GM12878 (cell line): ENCODE measurements at regions not wholly inside any gene's neighbourhood (a gene's known extent, or its start where the extent isn't known, plus 50 kb on each side); places are given as distances from the start of the nearest gene placed in this dataset.

Source experiments
- ATAC-seq: fragments of 200-7000 bp; cut with Tn5 transposase; 3 replicates; pipeline ENCODE4 v1.9.1; 2020; ENCODE audit warnings: mild to moderate bottlenecking, moderate library complexity
- BruUV-seq: library from RNA; stranded (reverse); fragments of 400-500 nt; replicated peaks from 2 replicates; lab custom pipeline; 2021; lab: Mats Ljungman, UMichigan
- CTCF ChIA-PET: fragments of 300-600 bp; sonication (Branson Sonifier 250); formaldehyde crosslinking; extraction: SDS; loops from one replicate; lab custom pipeline; 2021; ENCODE audit warnings: inconsistent platforms; lab: Yijun Ruan, JAX
- POLR2A ChIA-PET: fragments of 350-600 bp; formaldehyde crosslinking; extraction: SDS; loops from one replicate; lab custom pipeline; 2021; ENCODE audit warnings: inconsistent platforms; lab: Charles Lee
- RAD21 ChIA-PET: fragments of 300-600 bp; sonication (Branson Sonifier 250); formaldehyde crosslinking; loops from one replicate; lab custom pipeline; 2023; ENCODE audit warnings: antibody characterized with exemption; ENCODE audit not compliant: unreplicated experiment; lab: Charles Lee
- SMC1A ChIA-PET: fragments of 300-600 bp; sonication (Branson Sonifier 250); formaldehyde crosslinking; loops from one replicate; lab custom pipeline; 2023; ENCODE audit not compliant: unreplicated experiment, uncharacterized antibody; lab: Charles Lee
- DNase-seq: peaks from one replicate; pipeline ENCODE4 v3.0.0-alpha.2; 2011; ENCODE audit warnings: low read depth, low spot score
- FAIRE-seq: peaks from 3 replicates; lab custom pipeline; 2011; peaks lifted over from hg19 to GRCh38; lab: Jason Lieb, UNC
- H2AFZ ChIP-seq: 2 replicates; pipeline ENCODE4 v1.6.0; 2011; ENCODE audit warnings: low read depth, low read length, control low read depth; ENCODE audit not compliant: control insufficient read depth
- H3K27ac ChIP-seq: 2 replicates; pipeline ENCODE4 v1.5.1; 2011; ENCODE audit warnings: control low read depth; ENCODE audit not compliant: control insufficient read depth, insufficient read depth
- H3K27me3 ChIP-seq, 2 experiments: replicated peaks in 1 of 2; 2 replicates each; pipeline versions ENCODE4 v1.6.0 to v1.6.1; 2011; ENCODE audit warnings: low read length in 1 of 2; ENCODE audit not compliant: control insufficient read depth in 2 of 2, insufficient read depth in 2 of 2
- H3K36me3 ChIP-seq, 2 experiments: 2 replicates each; pipeline ENCODE4 v1.5.1; 2011; ENCODE audit warnings: low read length in 1 of 2; ENCODE audit not compliant: control insufficient read depth in 2 of 2, insufficient read depth in 2 of 2
- H3K4me1 ChIP-seq: 2 replicates; pipeline ENCODE4 v1.6.1; 2011; ENCODE audit warnings: mild to moderate bottlenecking, low read length, moderate library complexity, mixed read lengths; ENCODE audit not compliant: control insufficient read depth, insufficient read depth
- H3K4me2 ChIP-seq: 2 replicates; pipeline ENCODE4 v1.6.0; 2011; ENCODE audit warnings: control low read depth; ENCODE audit not compliant: control insufficient read depth, insufficient read depth
- H3K4me3 ChIP-seq: fragments of 200-600 bp; sonication (generic); 2 replicates; pipeline ENCODE4 v1.5.1; 2016
- H3K79me2 ChIP-seq: 2 replicates; pipeline ENCODE4 v1.6.0; 2011; ENCODE audit warnings: low read length; ENCODE audit not compliant: control insufficient read depth, insufficient read depth
- H3K9ac ChIP-seq: 2 replicates; pipeline ENCODE4 v1.8.0; 2011; ENCODE audit warnings: low read length, control low read depth, mixed read lengths; ENCODE audit not compliant: control insufficient read depth, insufficient read depth
- H3K9me3 ChIP-seq: replicated peaks from 3 replicates; pipeline ENCODE4 v1.5.1; 2011; ENCODE audit warnings: mild to moderate bottlenecking, low read length; ENCODE audit not compliant: control insufficient read depth, insufficient read depth
- H4K20me1 ChIP-seq: 2 replicates; pipeline ENCODE4 v1.6.0; 2011; ENCODE audit not compliant: control insufficient read depth, insufficient read depth
- ATF3 ChIP-seq: IDR thresholded peaks from 2 replicates; pipeline ENCODE4 v1.6.1; 2011; ENCODE audit warnings: low read depth, mild to moderate bottlenecking, low read length, moderate library complexity, borderline replicate concordance; ENCODE audit errors: extremely low read depth
- CHD1 ChIP-seq: IDR thresholded peaks from 2 replicates; pipeline ENCODE4 v1.6.1; 2012; ENCODE audit warnings: low read depth, low read length, improper control_type of control experiment
- KAT2A ChIP-seq: conservative IDR thresholded peaks from 2 replicates; pipeline ENCODE4 v1.6.1; 2011; ENCODE audit warnings: low read depth, low read length; ENCODE audit not compliant: control insufficient read depth
- MAX ChIP-seq: IDR thresholded peaks from 2 replicates; pipeline ENCODE4 v1.6.1; 2012; ENCODE audit warnings: low read depth, low read length, improper control_type of control experiment
- NFYB ChIP-seq: IDR thresholded peaks from 2 replicates; pipeline ENCODE4 v1.6.1; 2011; ENCODE audit warnings: low read depth, mild to moderate bottlenecking, low read length, improper control_type of control experiment, moderate library complexity; ENCODE audit not compliant: insufficient read depth
- NR2C1 ChIP-seq: fragments of 450-650 bp; IDR thresholded peaks from 2 replicates; pipeline ENCODE4 v1.6.1; 2017; ENCODE audit warnings: antibody characterized with exemption, mild to moderate bottlenecking, moderate library complexity
- POLR2AphosphoS2 ChIP-seq: IDR thresholded peaks from 2 replicates; pipeline ENCODE4 v1.6.1; 2011; ENCODE audit warnings: low read depth, mild to moderate bottlenecking, low read length, improper control_type of control experiment, moderate library complexity
- POLR2AphosphoS5 ChIP-seq: IDR thresholded peaks from 2 replicates; pipeline ENCODE4 v1.6.1; 2011; ENCODE audit warnings: mild to moderate bottlenecking, low read length, inconsistent platforms
- RUNX3 ChIP-seq: IDR thresholded peaks from 2 replicates; pipeline ENCODE4 v1.6.1; 2012; ENCODE audit warnings: low read length, inconsistent platforms
- SIN3A ChIP-seq: IDR thresholded peaks from 2 replicates; pipeline ENCODE4 v1.6.1; 2012; ENCODE audit warnings: low read depth, low read length, improper control_type of control experiment
- TCF7 ChIP-seq: IDR thresholded peaks from 2 replicates; pipeline ENCODE4 v1.6.1; 2014; ENCODE audit warnings: antibody characterized with exemption, borderline replicate concordance
- ZNF24 ChIP-seq: fragments of 450-650 bp; IDR thresholded peaks from 2 replicates; pipeline ENCODE4 v1.6.1; 2017; ENCODE audit warnings: antibody characterized with exemption, mild to moderate bottlenecking
- ZNF592 ChIP-seq: fragments of 450-650 bp; IDR thresholded peaks from 2 replicates; pipeline ENCODE4 v1.6.1; 2017; ENCODE audit warnings: mild to moderate bottlenecking, moderate library complexity
- WGBS: methylation state at CpG from one replicate; pipeline ENCODE4 v1.1.6; 2016; ENCODE audit warnings: low lambda C conversion rate; ENCODE audit not compliant: insufficient replicate concordance, insufficient coverage; ENCODE audit errors: missing lambda C conversion rate; 5-methylcytosine and 5-hydroxymethylcytosine counted together
- in situ Hi-C: fragments of 300-500 bp; cut with MboI; formaldehyde crosslinking; loops from 9 replicates; pipeline ENCODE4 v1.14.3; 2018; ENCODE audit warnings: mixed read lengths
- intact Hi-C: fragments of 100-400 bp; cut with micrococcal nuclease; formaldehyde crosslinking; loops from one replicate; pipeline ENCODE4 v1.14.2; 2022; ENCODE audit not compliant: unreplicated experiment

- ATAC-seq (no peak), FAIRE-seq (no peak), DNase-seq (no peak)
- POLR2A ChIA-PET, result no interaction called here
- Histone ChIP-seq H3K4me3 (no peak overlapping the region), H4K20me1 (no peaks in the 10 kb centered on the region), H3K9ac (no peak overlapping the region), H3K4me2 (no peak overlapping the region), H3K9me3 (no peaks in the 10 kb centered on the region), H3K27ac (no peak overlapping the region), H3K27me3 (no peaks in the 10 kb centered on the region), H3K79me2 (no peaks in the 10 kb centered on the region), H3K4me1 (no peaks in the 10 kb centered on the region), H3K36me3 (no peaks in the 10 kb centered on the region), H2AFZ (no peak overlapping the region)
- intact Hi-C loops, result no loop called here
- 33% methylated on average over 4 of the region's 4 CpGs for WGBS
- SMC1A ChIA-PET, result interaction anchor here (1.3 kb wide), 1 partner anchor 11 kb away, joined by 3 read pairs; no protein-coding TSS in a partner anchor
- no TSS peak for BruUV-seq
- RAD21 ChIA-PET, result no interaction called here
- in situ Hi-C loops, result no loop called here
- no peak for TF ChIP-seq RUNX3
- TF ChIP-seq MAX, result no peak
- TF ChIP-seq POLR2AphosphoS5, result no peak
- no peak for TF ChIP-seq ATF3
- TF ChIP-seq SIN3A, result no peak
- TF ChIP-seq CHD1, result no peak
- TF ChIP-seq POLR2AphosphoS2, result no peak
- TF ChIP-seq KAT2A, result no peak
- TF ChIP-seq NR2C1, result no peak
- no peak for TF ChIP-seq ZNF24
- TF ChIP-seq NFYB, result no peak
- no peak for TF ChIP-seq ZNF592
- no peak for TF ChIP-seq TCF7
- CTCF ChIA-PET, result interaction anchor here (1.0 to 1.2 kb wide), 2 partner anchors 12 to 214 kb away, joined by 3 read pairs; no protein-coding TSS in a partner anchor
Measured at GRCh38 chr1:238469146-238469631, 578.5 kb upstream of the ZP4 start.
